ENCODE measurements at regions not wholly inside any gene's neighbourhood (a gene's known extent, or its start where the extent isn't known, plus 50 kb on each side); places are given as distances from the start of the nearest gene placed in this dataset.

DNA sequence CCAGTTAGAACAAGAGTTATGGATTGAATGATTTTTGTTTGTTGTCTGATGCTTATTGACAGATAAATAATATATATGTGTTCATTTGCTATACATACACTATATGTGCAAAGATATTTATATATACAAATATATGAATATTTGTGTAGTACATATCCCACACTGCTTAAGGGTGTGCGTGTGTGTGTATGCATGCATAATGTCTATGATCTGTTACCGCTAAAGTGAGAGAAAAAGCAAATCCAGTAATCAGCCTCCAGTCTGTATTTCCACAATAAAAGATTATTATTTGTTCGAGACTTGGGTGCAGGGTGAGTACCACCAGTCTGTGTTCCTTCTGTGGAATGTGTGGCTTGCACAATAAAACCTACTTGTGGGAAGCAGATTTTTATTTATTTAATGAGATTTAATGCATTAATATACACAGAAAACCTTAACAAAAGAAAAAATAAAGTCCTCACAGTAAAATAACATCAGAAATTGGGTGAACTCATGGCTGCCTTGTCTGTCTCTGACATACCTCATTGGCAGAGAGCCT, 366.0 kb upstream of the TBL1XR1 start (continued):
- TF ChIP-seq, protein P1, sequence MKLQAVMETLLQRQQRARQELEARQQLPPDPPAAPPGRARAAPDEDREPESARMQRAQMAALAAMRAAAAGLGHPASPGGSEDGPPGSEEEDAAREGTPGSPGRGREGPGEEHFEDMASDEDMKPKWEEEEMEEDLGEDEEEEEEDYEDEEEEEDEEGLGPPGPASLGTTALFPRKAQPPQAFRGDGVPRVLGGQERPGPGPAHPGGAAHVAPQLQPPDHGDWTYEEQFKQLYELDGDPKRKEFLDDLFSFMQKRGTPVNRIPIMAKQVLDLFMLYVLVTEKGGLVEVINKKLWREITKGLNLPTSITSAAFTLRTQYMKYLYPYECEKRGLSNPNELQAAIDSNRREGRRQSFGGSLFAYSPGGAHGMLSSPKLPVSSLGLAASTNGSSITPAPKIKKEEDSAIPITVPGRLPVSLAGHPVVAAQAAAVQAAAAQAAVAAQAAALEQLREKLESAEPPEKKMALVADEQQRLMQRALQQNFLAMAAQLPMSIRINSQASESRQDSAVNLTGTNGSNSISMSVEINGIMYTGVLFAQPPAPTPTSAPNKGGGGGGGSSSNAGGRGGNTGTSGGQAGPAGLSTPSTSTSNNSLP (IDR thresholded peaks at IDR 0.05; ENCODE audit: low read depth, low read length), result no peak
- TF ChIP-seq LRRFIP1 (CRISPR knock-in tag; conservative IDR thresholded peaks at IDR 0.05) (no peak), ZNF354B (CRISPR knock-in tag; IDR thresholded peaks at IDR 0.05) (no peak), HNF1B (CRISPR knock-in tag; IDR thresholded peaks at IDR 0.05) (no peak), SSRP1 (CRISPR knock-in tag; IDR thresholded peaks at IDR 0.05) (no peak), FOXP1 (IDR thresholded peaks at IDR 0.05) (no peak), FOXP1 (CRISPR knock-in tag; IDR thresholded peaks at IDR 0.05) (no peak), E2F2 (CRISPR knock-in tag; IDR thresholded peaks at IDR 0.05; ENCODE audit: borderline replicate concordance) (no peak), POLR2AphosphoS5 (IDR thresholded peaks at IDR 0.05; ENCODE audit: low read depth, low read length) (no peak), CERS6 (CRISPR knock-in tag; IDR thresholded peaks at IDR 0.05) (no peak), RBFOX2 (IDR thresholded peaks at IDR 0.05; ENCODE audit: low read depth, low read length) (no peak), ZNF597 (CRISPR knock-in tag; IDR thresholded peaks at IDR 0.05) (no peak)
- TF ChIP-seq, protein P2, sequence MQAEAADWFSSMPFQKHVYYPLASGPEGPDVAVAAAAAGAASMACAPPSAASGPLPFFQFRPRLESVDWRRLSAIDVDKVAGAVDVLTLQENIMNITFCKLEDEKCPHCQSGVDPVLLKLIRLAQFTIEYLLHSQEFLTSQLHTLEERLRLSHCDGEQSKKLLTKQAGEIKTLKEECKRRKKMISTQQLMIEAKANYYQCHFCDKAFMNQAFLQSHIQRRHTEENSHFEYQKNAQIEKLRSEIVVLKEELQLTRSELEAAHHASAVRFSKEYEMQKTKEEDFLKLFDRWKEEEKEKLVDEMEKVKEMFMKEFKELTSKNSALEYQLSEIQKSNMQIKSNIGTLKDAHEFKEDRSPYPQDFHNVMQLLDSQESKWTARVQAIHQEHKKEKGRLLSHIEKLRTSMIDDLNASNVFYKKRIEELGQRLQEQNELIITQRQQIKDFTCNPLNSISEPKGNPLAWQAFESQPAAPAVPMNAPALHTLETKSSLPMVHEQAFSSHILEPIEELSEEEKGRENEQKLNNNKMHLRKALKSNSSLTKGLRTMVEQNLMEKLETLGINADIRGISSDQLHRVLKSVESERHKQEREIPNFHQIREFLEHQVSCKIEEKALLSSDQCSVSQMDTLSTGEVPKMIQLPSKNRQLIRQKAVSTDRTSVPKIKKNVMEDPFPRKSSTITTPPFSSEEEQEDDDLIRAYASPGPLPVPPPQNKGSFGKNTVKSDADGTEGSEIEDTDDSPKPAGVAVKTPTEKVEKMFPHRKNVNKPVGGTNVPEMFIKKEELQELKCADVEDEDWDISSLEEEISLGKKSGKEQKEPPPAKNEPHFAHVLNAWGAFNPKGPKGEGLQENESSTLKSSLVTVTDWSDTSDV (CRISPR knock-in tag; IDR thresholded peaks at IDR 0.05), result no peak
